Chondrocyte (in vitro differentiated cells): ENCODE measurements at regions not wholly inside any gene's neighbourhood (a gene's known extent, or its start where the extent isn't known, plus 50 kb on each side); places are given as distances from the start of the nearest gene placed in this dataset.

Experiments
- DNase-seq: peaks from one replicate; pipeline ENCODE4 v3.0.0; 2021; ENCODE audit warnings: mixed read lengths, low spot score
- H3K27ac Mint-ChIP-seq: one replicate; pipeline ENCODE4 v1.8.0; 2021; ENCODE audit warnings: mild to moderate bottlenecking, moderate library complexity, mixed read lengths; ENCODE audit not compliant: unreplicated experiment
- H3K27me3 Mint-ChIP-seq: 2 replicates; pipeline ENCODE4 v1.8.0; 2021; ENCODE audit warnings: low read depth, mixed read lengths
- H3K36me3 Mint-ChIP-seq: 2 replicates; pipeline ENCODE4 v1.8.0; 2021; ENCODE audit warnings: low read depth, mixed read lengths
- H3K4me1 Mint-ChIP-seq: 2 replicates; pipeline ENCODE4 v1.8.0; 2021; ENCODE audit warnings: low read depth, mild to moderate bottlenecking, mixed read lengths
- H3K4me3 Mint-ChIP-seq: one replicate; pipeline ENCODE4 v1.8.0; 2021; ENCODE audit warnings: mild to moderate bottlenecking, moderate library complexity, mixed read lengths; ENCODE audit not compliant: unreplicated experiment
- H3K9me3 Mint-ChIP-seq: 2 replicates; pipeline ENCODE4 v1.8.0; 2021; ENCODE audit warnings: low read depth, mixed read lengths
- TF ChIP-seq, protein P1 (sequence below): fragments of 200-600 bp; sonication (generic); IDR thresholded peaks from 2 replicates; pipeline ENCODE4 v1.5.0; 2021; ENCODE audit warnings: antibody characterized with exemption, mild to moderate bottlenecking, moderate library complexity

- Mint-ChIP-seq H3K27me3 (peaks cover 2% of the 10 kb centered on the region), H3K27ac (no peak overlapping the region), H3K36me3 (no peaks in the 10 kb centered on the region), H3K9me3 (peaks cover 26% of the 10 kb centered on the region), H3K4me1 (no peaks in the 10 kb centered on the region), H3K4me3 (no peak overlapping the region)
- TF ChIP-seq, protein P1, sequence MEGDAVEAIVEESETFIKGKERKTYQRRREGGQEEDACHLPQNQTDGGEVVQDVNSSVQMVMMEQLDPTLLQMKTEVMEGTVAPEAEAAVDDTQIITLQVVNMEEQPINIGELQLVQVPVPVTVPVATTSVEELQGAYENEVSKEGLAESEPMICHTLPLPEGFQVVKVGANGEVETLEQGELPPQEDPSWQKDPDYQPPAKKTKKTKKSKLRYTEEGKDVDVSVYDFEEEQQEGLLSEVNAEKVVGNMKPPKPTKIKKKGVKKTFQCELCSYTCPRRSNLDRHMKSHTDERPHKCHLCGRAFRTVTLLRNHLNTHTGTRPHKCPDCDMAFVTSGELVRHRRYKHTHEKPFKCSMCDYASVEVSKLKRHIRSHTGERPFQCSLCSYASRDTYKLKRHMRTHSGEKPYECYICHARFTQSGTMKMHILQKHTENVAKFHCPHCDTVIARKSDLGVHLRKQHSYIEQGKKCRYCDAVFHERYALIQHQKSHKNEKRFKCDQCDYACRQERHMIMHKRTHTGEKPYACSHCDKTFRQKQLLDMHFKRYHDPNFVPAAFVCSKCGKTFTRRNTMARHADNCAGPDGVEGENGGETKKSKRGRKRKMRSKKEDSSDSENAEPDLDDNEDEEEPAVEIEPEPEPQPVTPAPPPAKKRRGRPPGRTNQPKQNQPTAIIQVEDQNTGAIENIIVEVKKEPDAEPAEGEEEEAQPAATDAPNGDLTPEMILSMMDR, result no peak
- DNase-seq, result peak; percentile 44
Observed at GRCh38 chr22:47367107-47367690, 604.7 kb downstream of the TBC1D22A start.

GRCh38 chr22:47366026-47366767, 603.7 kb downstream of the TBC1D22A start:
- no peak overlapping the region for H3K4me3 Mint-ChIP-seq
- H3K27me3 Mint-ChIP-seq, result peaks cover 2% of the 10 kb centered on the region
- H3K4me1 Mint-ChIP-seq, result no peaks in the 10 kb centered on the region
- H3K36me3 Mint-ChIP-seq, result no peaks in the 10 kb centered on the region
- peak; percentile 63 for DNase-seq
- peaks cover 29% of the 10 kb centered on the region for H3K9me3 Mint-ChIP-seq
- TF ChIP-seq, protein P1, result no peak
- H3K27ac Mint-ChIP-seq, result no peak overlapping the region

DNA sequence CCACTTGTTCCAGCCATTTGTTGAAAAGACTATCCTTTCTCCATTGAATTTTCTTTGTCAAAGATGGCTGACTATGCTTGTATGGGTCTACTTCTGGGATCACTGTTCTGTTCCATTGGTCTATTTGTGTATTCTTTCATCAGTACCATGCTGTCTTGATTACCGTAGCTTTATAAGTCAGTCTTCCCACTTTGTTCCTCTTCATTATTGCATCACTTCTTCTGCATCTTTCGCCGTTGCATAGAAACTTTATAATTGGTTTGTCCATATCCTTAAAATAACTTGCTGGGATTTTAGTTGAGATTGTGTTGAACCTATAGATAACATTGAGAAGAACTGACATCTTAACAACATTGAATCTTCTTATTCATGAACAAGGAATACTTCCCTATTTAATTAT, 598.8 kb downstream of the TBC1D22A start:
- Mint-ChIP-seq H3K4me1 (no peaks in the 10 kb centered on the region), H3K36me3 (no peaks in the 10 kb centered on the region), H3K4me3 (no peak overlapping the region), H3K9me3 (peaks cover 27% of the 10 kb centered on the region), H3K27ac (no peak overlapping the region), H3K27me3 (peaks cover 1% of the 10 kb centered on the region)
- TF ChIP-seq, protein P1, result no peak
- DNase-seq, result no peak

DNA sequence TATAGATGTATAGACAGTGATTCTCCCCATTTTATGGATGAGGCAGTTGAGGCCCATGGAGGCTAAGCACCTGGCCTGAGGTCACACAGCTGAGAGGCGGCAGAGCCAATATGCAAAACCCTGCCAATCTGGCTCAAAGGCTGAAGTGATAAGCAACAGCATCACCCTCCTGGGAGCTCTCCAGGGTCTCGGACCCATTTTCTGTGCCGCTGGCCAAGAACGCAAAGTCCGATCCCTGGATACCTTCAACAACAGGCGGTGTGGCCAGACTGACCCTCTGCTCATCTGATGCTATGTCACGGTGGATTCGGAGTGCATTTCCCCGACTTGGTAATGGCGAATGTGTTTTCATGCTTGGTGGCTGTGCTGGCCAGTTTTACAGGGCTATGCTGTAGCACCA, 595.0 kb downstream of the TBC1D22A start:
- Mint-ChIP-seq H3K27ac (no peak overlapping the region), H3K36me3 (no peaks in the 10 kb centered on the region), H3K4me3 (no peak overlapping the region), H3K27me3 (peaks cover 1% of the 10 kb centered on the region), H3K9me3 (peaks cover 17% of the 10 kb centered on the region), H3K4me1 (no peaks in the 10 kb centered on the region)
- no peak for DNase-seq
- TF ChIP-seq, protein P1, result no peak

- no peaks in the 10 kb centered on the region for H3K36me3 Mint-ChIP-seq
- no peak for DNase-seq
- H3K27ac Mint-ChIP-seq, result no peak overlapping the region
- no peaks in the 10 kb centered on the region for H3K4me1 Mint-ChIP-seq
- TF ChIP-seq, protein P1, result no peak
- H3K4me3 Mint-ChIP-seq, result no peak overlapping the region
- peaks cover 1% of the 10 kb centered on the region for H3K27me3 Mint-ChIP-seq
- peaks cover 16% of the 10 kb centered on the region for H3K9me3 Mint-ChIP-seq
Observed at GRCh38 chr22:47357086-47357485, 594.6 kb downstream of the TBC1D22A start.
